SU-DHL-6 (cell line): ENCODE measurements at regions not wholly inside any gene's neighbourhood (a gene's known extent, or its start where the extent isn't known, plus 50 kb on each side); places are given as distances from the start of the nearest gene placed in this dataset.

ENCODE experiments used
- H2AFZ ChIP-seq: fragments of 200-600 bp; sonication (generic); 2 replicates; pipeline ENCODE4 v1.6.1; 2014; ENCODE audit warnings: low read depth, mild to moderate bottlenecking, moderate library complexity, mixed read lengths, antibody characterized with exemption, low read length; ENCODE audit not compliant: severe bottlenecking
- H3F3A ChIP-seq: fragments of 200-600 bp; shearing (Covaris generic); 2 replicates; pipeline ENCODE4 v1.6.0; 2016; ENCODE audit warnings: antibody characterized with exemption, mild to moderate bottlenecking; ENCODE audit not compliant: insufficient read depth
- H3K27ac ChIP-seq: fragments of 200-600 bp; sonication (generic); 2 replicates; pipeline ENCODE4 v1.5.1; 2016; ENCODE audit warnings: low read depth, mild to moderate bottlenecking, low read length, moderate library complexity, mixed read lengths
- H3K27me3 ChIP-seq: fragments of 200-600 bp; sonication (generic), shearing (Covaris generic); 2 replicates; pipeline ENCODE4 v1.6.0; 2014; ENCODE audit warnings: mild to moderate bottlenecking, low read length
- H3K36me3 ChIP-seq: fragments of 200-600 bp; sonication (generic); 2 replicates; pipeline ENCODE4 v1.6.1; 2014; ENCODE audit warnings: mild to moderate bottlenecking, low read length, mixed read lengths
- H3K4me2 ChIP-seq: fragments of 300-600, 200-600 bp; shearing (Covaris generic), sonication (generic); 2 replicates; pipeline ENCODE4 v1.6.0; 2014; ENCODE audit warnings: low read length, low read depth, mild to moderate bottlenecking; ENCODE audit not compliant: poor library complexity, severe bottlenecking
- H3K4me3 ChIP-seq: fragments of 200-600 bp; sonication (generic); 2 replicates; pipeline ENCODE4 v1.5.1; 2014; ENCODE audit warnings: antibody characterized with exemption, low read length, mild to moderate bottlenecking, mixed read lengths; ENCODE audit not compliant: insufficient read depth, poor library complexity, severe bottlenecking
- H3K79me2 ChIP-seq: fragments of 200-600 bp; sonication (generic); 2 replicates; pipeline ENCODE4 v1.6.1; 2014; ENCODE audit warnings: mild to moderate bottlenecking, low read length, moderate library complexity; ENCODE audit not compliant: insufficient read depth
- H3K9ac ChIP-seq: fragments of 200-600 bp; sonication (generic); 2 replicates; pipeline ENCODE4 v1.7.0; 2014; ENCODE audit warnings: mild to moderate bottlenecking, low read length
- H3K9me2 ChIP-seq: fragments of 200-600 bp; sonication (generic); replicated peaks from 2 replicates; pipeline ENCODE4 v1.6.1; 2014; ENCODE audit warnings: low read length; ENCODE audit not compliant: insufficient read depth
- H3K9me3 ChIP-seq: fragments of 200-600 bp; sonication (generic); 2 replicates; pipeline ENCODE4 v1.6.1; 2014; ENCODE audit warnings: low read length, mixed read lengths; ENCODE audit not compliant: insufficient read depth
- H4K20me1 ChIP-seq: fragments of 200-600 bp; sonication (generic); 2 replicates; pipeline ENCODE4 v1.6.1; 2014; ENCODE audit warnings: low read depth, mild to moderate bottlenecking, antibody characterized with exemption, low read length, moderate library complexity, mixed read lengths
- EZH2phosphoT487 ChIP-seq: fragments of 200-600 bp; sonication (generic), shearing (Covaris generic); conservative IDR thresholded peaks from 2 replicates; pipeline ENCODE4 v1.6.1; 2018; ENCODE audit warnings: mild to moderate bottlenecking, antibody characterized with exemption, low read length, moderate library complexity, mixed read lengths
- TF ChIP-seq, protein P1 (sequence below): fragments of 200-600 bp; sonication (generic); IDR thresholded peaks from one replicate; pipeline ENCODE4 v1.5.1; 2017; ENCODE audit warnings: antibody characterized with exemption, mild to moderate bottlenecking, low read length, moderate library complexity; ENCODE audit not compliant: insufficient read depth, poor library complexity, severe bottlenecking

DNA sequence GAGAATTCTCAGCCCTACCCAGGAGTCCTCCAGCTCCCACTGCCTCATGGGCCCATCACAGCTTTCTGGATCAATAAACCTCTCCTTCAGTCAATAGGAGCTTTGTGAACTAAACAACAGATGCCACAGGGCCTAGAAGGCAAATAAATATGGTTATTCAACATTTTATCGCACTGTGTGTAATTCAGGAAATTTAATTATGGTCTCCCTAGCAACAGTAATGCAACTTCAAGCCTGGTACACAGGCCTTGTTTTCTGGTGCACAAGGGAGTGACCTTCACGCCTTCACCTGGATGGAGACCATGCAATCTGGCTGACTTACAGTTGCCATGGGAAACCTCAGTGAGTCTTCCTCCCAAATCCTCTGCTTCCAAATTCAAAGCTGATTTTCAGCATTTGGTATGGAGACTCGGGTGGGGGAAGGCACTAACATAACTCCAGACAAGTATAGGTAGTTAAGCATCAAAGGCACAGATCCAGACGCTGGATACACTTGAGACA is 441.0 kb upstream of the NPVF start:
- no peak for TF ChIP-seq EZH2phosphoT487
- TF ChIP-seq, protein P1, sequence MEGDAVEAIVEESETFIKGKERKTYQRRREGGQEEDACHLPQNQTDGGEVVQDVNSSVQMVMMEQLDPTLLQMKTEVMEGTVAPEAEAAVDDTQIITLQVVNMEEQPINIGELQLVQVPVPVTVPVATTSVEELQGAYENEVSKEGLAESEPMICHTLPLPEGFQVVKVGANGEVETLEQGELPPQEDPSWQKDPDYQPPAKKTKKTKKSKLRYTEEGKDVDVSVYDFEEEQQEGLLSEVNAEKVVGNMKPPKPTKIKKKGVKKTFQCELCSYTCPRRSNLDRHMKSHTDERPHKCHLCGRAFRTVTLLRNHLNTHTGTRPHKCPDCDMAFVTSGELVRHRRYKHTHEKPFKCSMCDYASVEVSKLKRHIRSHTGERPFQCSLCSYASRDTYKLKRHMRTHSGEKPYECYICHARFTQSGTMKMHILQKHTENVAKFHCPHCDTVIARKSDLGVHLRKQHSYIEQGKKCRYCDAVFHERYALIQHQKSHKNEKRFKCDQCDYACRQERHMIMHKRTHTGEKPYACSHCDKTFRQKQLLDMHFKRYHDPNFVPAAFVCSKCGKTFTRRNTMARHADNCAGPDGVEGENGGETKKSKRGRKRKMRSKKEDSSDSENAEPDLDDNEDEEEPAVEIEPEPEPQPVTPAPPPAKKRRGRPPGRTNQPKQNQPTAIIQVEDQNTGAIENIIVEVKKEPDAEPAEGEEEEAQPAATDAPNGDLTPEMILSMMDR, result no peak
- H3K9me3 ChIP-seq, result no peaks in the 10 kb centered on the region
- no peaks in the 10 kb centered on the region for H3K79me2 ChIP-seq
- no peak overlapping the region for H3K9ac ChIP-seq
- no peaks in the 10 kb centered on the region; the same call in 1 of the 2 replicates for H3K9me2 ChIP-seq
- no peaks in the 10 kb centered on the region for H3K36me3 ChIP-seq
- H4K20me1 ChIP-seq, result no peaks in the 10 kb centered on the region
- H3K27me3 ChIP-seq, result no peaks in the 10 kb centered on the region
- no peak overlapping the region for H2AFZ ChIP-seq
- no peak overlapping the region for H3K4me3 ChIP-seq
- H3K27ac ChIP-seq, result no peak overlapping the region
- no peaks in the 10 kb centered on the region for H3F3A ChIP-seq
- no peak overlapping the region for H3K4me2 ChIP-seq

DNA sequence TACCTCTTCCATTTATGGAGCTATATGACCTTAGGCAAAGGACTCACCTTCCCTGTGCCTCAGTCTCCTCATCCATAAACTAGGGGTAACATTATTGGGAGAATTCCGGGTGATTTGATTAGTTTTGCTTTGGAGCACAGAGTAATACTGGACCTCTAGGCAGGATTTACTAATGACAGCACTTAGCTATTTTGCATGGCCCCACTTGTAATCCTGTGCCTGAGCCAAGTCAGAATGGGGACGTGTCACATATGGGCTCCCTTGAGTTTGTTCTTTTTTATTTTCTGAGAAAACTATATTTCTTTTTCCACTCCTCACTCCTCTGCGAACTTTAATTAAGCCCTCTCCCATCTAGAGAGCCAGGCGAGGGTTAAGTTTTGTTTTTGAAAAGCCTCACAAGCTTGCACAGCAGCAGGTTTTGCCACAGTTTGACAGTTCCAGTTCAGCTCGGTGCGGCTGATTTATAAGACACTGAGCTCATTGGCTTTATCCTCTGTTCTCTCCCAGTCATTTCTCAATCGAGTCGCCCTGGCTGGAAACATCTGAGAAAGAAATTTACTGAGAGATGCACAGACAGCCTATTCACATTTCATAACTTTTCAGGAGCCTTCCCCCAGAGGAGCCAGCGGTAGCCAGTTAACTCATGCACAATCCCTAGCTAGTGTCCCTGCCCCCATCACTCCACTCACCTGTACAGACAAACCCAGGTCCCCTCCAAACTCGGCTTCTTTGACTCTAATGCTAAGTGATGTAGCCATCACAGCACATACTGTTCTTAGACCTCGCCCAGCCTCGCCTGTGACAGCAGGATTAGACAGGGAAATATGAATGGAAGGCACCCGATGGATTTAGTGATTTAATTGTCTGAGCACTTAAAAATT is 441.9 kb upstream of the NPVF start:
- H2AFZ ChIP-seq, result no peak overlapping the region
- H3K9me2 ChIP-seq, result no peaks in the 10 kb centered on the region; the same call in 1 of the 2 replicates
- H3K27me3 ChIP-seq, result no peaks in the 10 kb centered on the region
- no peaks in the 10 kb centered on the region for H3F3A ChIP-seq
- no peak overlapping the region for H3K27ac ChIP-seq
- no peak overlapping the region for H3K4me3 ChIP-seq
- no peak for TF ChIP-seq EZH2phosphoT487
- TF ChIP-seq, protein P1, result no peak
- H3K36me3 ChIP-seq, result no peaks in the 10 kb centered on the region
- H3K9ac ChIP-seq, result no peak overlapping the region
- H3K9me3 ChIP-seq, result no peaks in the 10 kb centered on the region
- no peaks in the 10 kb centered on the region for H4K20me1 ChIP-seq
- no peaks in the 10 kb centered on the region for H3K79me2 ChIP-seq
- H3K4me2 ChIP-seq, result no peak overlapping the region

DNA sequence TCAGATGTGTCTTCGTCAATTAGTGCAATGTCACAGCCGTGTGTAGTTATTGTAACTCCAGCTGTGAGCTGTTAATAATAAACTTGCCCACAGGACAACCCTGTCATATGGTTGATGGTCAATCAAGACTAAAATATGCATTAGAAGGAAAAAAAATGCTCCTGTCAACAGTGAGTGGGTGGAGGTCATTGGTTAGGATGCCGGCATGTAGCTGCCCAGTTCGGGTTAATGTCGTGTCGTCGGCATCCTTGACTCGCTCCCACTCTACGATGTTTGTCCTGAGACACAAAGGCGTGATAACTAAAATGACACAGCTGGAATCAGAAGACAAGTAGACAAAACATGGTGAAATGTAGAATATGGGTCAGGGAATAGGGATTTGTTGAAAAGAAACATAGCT is 442.8 kb upstream of the NPVF start:
- Histone ChIP-seq H3K79me2 (no peaks in the 10 kb centered on the region), H3K27ac (no peak overlapping the region), H3F3A (no peaks in the 10 kb centered on the region), H2AFZ (no peak overlapping the region), H3K9ac (no peak overlapping the region), H3K9me3 (no peaks in the 10 kb centered on the region), H3K9me2 (no peaks in the 10 kb centered on the region; the same call in 1 of the 2 replicates), H4K20me1 (no peaks in the 10 kb centered on the region), H3K27me3 (no peaks in the 10 kb centered on the region), H3K4me2 (no peak overlapping the region), H3K36me3 (no peaks in the 10 kb centered on the region), H3K4me3 (no peak overlapping the region)
- TF ChIP-seq, protein P1, result no peak
- TF ChIP-seq EZH2phosphoT487, result no peak
